Right ventricle myocardium inferior (tissue), 1 donor: ENCODE measurements at regions not wholly inside any gene's neighbourhood (a gene's known extent, or its start where the extent isn't known, plus 50 kb on each side); places are given as distances from the start of the nearest gene placed in this dataset.

Experiments
- ATAC-seq: fragments of 200-7000 bp; cut with Tn5 transposase; one replicate; pipeline ENCODE4 v1.9.1; 2020; ENCODE audit warnings: mild to moderate bottlenecking, moderate library complexity
- DNase-seq: peaks from one replicate; pipeline ENCODE4 v3.0.0; 2021; ENCODE audit errors: missing footprints
- intact Hi-C: fragments of 100-400 bp; cut with DNase I; formaldehyde crosslinking; loops from one replicate; pipeline ENCODE4 v1.11.0; 2022
- donor health status: DM: no; HTN: yes; CAD: no; lungs with severe emphysema.

- no peak for DNase-seq
- no peak for ATAC-seq
- intact Hi-C loops: no loop called here
Measured at GRCh38 chr12:97235102-97235501, 227.5 kb upstream of the RMST start.

GRCh38 chr12:97246368-97246767, 216.2 kb upstream of the RMST start:
- DNase-seq (no peak), ATAC-seq (no peak)
- intact Hi-C loops: no loop called here

- intact Hi-C loops: no loop called here
- no peak for DNase-seq
- ATAC-seq: no peak
Measured at GRCh38 chr12:97250483-97250882, 212.1 kb upstream of the RMST start.

GRCh38 chr12:97257726-97258125, 204.9 kb upstream of the RMST start:
- intact Hi-C loops: no loop called here
- ATAC-seq (no peak), DNase-seq (no peak)

- intact Hi-C loops: no loop called here
- ATAC-seq (no peak), DNase-seq (no peak)
Measured at GRCh38 chr12:97259098-97259497, 203.5 kb upstream of the RMST start.

- no peak for ATAC-seq
- no peak for DNase-seq
- intact Hi-C loops: no loop called here
Measured at GRCh38 chr12:97260786-97261185, 201.8 kb upstream of the RMST start.

GRCh38 chr12:97267166-97267565, 195.4 kb upstream of the RMST start:
- no peak for DNase-seq
- ATAC-seq: no peak
- intact Hi-C loops: no loop called here

- intact Hi-C loops: no loop called here
- ATAC-seq (no peak), DNase-seq (no peak)
Measured at GRCh38 chr12:97267594-97268202, 194.9 kb upstream of the RMST start.

- intact Hi-C loops: no loop called here
- ATAC-seq (no peak), DNase-seq (no peak)
Measured at GRCh38 chr12:97272471-97272870, 190.1 kb upstream of the RMST start.

GRCh38 chr12:97274386-97274785, 188.2 kb upstream of the RMST start:
- intact Hi-C loops: no loop called here
- ATAC-seq (no peak), DNase-seq (no peak)

GRCh38 chr12:97275256-97275655, 187.3 kb upstream of the RMST start:
- intact Hi-C loops: no loop called here

GRCh38 chr12:97275728-97276590, 186.6 kb upstream of the RMST start:
- intact Hi-C loops: no loop called here
- DNase-seq (no peak), ATAC-seq (no peak)

More at GRCh38 chr12:97275256-97275655, 187.3 kb upstream of the RMST start:
- ATAC-seq (no peak), DNase-seq (no peak)

- intact Hi-C loops: no loop called here
- ATAC-seq (no peak), DNase-seq (no peak)
Measured at GRCh38 chr12:97276661-97277429, 185.8 kb upstream of the RMST start.

GRCh38 chr12:97283297-97283696, 179.3 kb upstream of the RMST start:
- ATAC-seq (no peak), DNase-seq (no peak)
- intact Hi-C loops: no loop called here

- no peak for ATAC-seq
- intact Hi-C loops: no loop called here
- DNase-seq: no peak
Measured at GRCh38 chr12:97288531-97288930, 174.1 kb upstream of the RMST start.

- intact Hi-C loops: no loop called here
- ATAC-seq (no peak), DNase-seq (no peak)
Measured at GRCh38 chr12:97292588-97292987, 170.0 kb upstream of the RMST start.

- intact Hi-C loops: no loop called here
- ATAC-seq: no peak
- no peak for DNase-seq
Measured at GRCh38 chr12:97293541-97293940, 169.1 kb upstream of the RMST start.

GRCh38 chr12:97299847-97300246, 162.8 kb upstream of the RMST start:
- intact Hi-C loops: loop anchor here (10.0 kb wide), 1 partner anchor 315 kb away; no protein-coding TSS in a partner anchor
- no peak for ATAC-seq

GRCh38 chr12:97300431-97300830, 162.2 kb upstream of the RMST start:
- no peak for DNase-seq
- ATAC-seq: no peak
- intact Hi-C loops: loop anchor here (10.0 kb wide), 1 partner anchor 316 kb away; no protein-coding TSS in a partner anchor

More at GRCh38 chr12:97299847-97300246, 162.8 kb upstream of the RMST start:
- DNase-seq: no peak
